ENCODE measurements at regions not wholly inside any gene's neighbourhood (a gene's known extent, or its start where the extent isn't known, plus 50 kb on each side); places are given as distances from the start of the nearest gene placed in this dataset.
"Not testable (repeated sequence)": the region's sequence is repeated elsewhere in the genome, so short reads cannot be mapped to it uniquely, and the experiment has no call there.

DNA sequence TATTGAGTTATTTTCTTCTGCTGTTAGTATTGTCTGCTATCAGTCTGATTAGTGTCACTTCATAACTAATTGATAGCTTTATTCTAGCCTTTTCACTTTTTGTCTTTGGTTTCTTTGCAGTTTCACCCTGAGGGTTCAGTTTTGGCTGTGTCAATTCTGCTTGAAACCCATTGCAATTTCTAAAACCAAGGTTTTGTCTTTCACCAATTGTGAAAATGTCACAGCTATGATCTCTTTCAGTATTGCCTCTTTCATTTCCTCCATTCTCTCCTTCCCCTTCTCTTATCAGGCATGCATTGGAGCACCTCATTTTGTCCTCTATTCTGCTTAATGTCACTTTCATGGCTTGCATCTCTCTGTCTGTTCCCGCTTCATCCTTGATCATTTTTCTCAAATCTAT lies 248.1 kb downstream of the YTHDC2 start:
- H4K20me1 ChIP-seq (ENCODE audit: insufficient read depth, low read length), result no peaks in the 10 kb centered on the region
- H3K79me2 ChIP-seq (ENCODE audit: low read length), result no peaks in the 10 kb centered on the region
- no peaks in the 10 kb centered on the region for H3K4me1 ChIP-seq (ENCODE audit: low read length)
- H3K27ac ChIP-seq (ENCODE audit: low read length), result no peak overlapping the region
- H3K9me3 ChIP-seq (ENCODE audit: insufficient read depth, low read length), result no peaks in the 10 kb centered on the region
- no peak overlapping the region for H3K9ac ChIP-seq (ENCODE audit: low read length)
- TF ChIP-seq, protein P1, sequence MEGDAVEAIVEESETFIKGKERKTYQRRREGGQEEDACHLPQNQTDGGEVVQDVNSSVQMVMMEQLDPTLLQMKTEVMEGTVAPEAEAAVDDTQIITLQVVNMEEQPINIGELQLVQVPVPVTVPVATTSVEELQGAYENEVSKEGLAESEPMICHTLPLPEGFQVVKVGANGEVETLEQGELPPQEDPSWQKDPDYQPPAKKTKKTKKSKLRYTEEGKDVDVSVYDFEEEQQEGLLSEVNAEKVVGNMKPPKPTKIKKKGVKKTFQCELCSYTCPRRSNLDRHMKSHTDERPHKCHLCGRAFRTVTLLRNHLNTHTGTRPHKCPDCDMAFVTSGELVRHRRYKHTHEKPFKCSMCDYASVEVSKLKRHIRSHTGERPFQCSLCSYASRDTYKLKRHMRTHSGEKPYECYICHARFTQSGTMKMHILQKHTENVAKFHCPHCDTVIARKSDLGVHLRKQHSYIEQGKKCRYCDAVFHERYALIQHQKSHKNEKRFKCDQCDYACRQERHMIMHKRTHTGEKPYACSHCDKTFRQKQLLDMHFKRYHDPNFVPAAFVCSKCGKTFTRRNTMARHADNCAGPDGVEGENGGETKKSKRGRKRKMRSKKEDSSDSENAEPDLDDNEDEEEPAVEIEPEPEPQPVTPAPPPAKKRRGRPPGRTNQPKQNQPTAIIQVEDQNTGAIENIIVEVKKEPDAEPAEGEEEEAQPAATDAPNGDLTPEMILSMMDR (IDR thresholded peaks at IDR 0.05; ENCODE audit: low read depth, low read length), result no peak
- no peak for TF ChIP-seq EZH2phosphoT487 (IDR thresholded peaks at IDR 0.05; ENCODE audit: low read depth)
- no peak overlapping the region for H3K4me3 ChIP-seq (ENCODE audit: low read length)
- H3K4me2 ChIP-seq (ENCODE audit: low read length), result no peak overlapping the region
- no peaks in the 10 kb centered on the region for H3K36me3 ChIP-seq (replicated peaks; ENCODE audit: low read depth, low read length)
- H3K27me3 ChIP-seq (ENCODE audit: low read depth, low read length), result no peaks in the 10 kb centered on the region
- no peak overlapping the region for H2AFZ ChIP-seq (ENCODE audit: low read depth, low read length)

DNA sequence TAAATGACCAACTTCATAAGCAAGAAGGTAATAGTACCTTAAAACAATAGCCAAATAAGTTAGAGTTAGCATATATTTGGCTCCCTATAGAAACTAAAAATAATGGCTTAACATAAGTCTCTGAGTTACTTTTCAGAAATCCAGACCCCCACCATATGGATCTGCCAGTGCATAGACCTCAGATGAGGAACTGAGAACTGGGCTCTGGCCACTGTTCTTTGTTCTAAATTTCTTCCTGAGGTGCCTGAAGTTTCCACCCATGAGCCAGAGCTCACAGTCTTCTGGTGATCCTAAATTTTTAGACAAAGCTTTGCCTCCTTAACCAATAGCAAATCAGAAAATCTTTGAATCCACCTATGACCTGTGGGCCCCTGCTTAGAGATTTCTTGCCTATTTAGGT lies 250.9 kb downstream of the YTHDC2 start:
- H3K4me2 ChIP-seq (ENCODE audit: low read length), result no peak overlapping the region
- no peaks in the 10 kb centered on the region for H3K27me3 ChIP-seq (ENCODE audit: low read depth, low read length)
- H2AFZ ChIP-seq (ENCODE audit: low read depth, low read length), result no peak overlapping the region
- H3K9me3 ChIP-seq (ENCODE audit: insufficient read depth, low read length), result no peaks in the 10 kb centered on the region
- TF ChIP-seq, protein P1 (IDR thresholded peaks at IDR 0.05; ENCODE audit: low read depth, low read length), result no peak
- TF ChIP-seq EZH2phosphoT487 (IDR thresholded peaks at IDR 0.05; ENCODE audit: low read depth), result no peak
- no peak overlapping the region for H3K27ac ChIP-seq (ENCODE audit: low read length)
- no peak overlapping the region for H3K9ac ChIP-seq (ENCODE audit: low read length)
- H3K4me3 ChIP-seq (ENCODE audit: low read length), result no peak overlapping the region
- no peaks in the 10 kb centered on the region for H4K20me1 ChIP-seq (ENCODE audit: insufficient read depth, low read length)
- H3K79me2 ChIP-seq (ENCODE audit: low read length), result no peaks in the 10 kb centered on the region
- H3K4me1 ChIP-seq (ENCODE audit: low read length), result no peaks in the 10 kb centered on the region
- H3K36me3 ChIP-seq (replicated peaks; ENCODE audit: low read depth, low read length), result no peaks in the 10 kb centered on the region

DNA sequence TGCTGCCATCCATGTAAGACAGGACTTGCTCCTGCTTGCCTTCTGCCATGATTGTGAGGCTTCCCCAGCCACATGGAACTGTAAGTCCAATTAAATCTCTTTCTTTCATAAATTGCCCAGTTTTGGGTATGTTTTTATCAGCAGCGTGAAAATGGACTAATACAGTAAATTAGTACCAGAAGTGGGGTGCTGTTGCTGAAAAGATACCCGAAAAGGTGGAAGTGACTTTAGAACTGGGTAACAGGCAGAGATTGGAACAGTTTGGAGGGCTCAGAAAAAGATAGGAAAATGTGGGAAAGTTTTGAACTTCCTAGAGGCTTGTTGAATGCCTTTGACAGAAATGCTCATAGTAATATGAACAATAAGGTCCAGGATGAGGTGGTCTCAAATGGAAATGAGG lies 253.3 kb downstream of the YTHDC2 start:
- H2AFZ ChIP-seq (ENCODE audit: low read depth, low read length); H3K4me1 ChIP-seq (ENCODE audit: low read length); H3K9me3 ChIP-seq (ENCODE audit: insufficient read depth, low read length); H3K27me3 ChIP-seq (ENCODE audit: low read depth, low read length); H4K20me1 ChIP-seq (ENCODE audit: insufficient read depth, low read length); H3K4me2 ChIP-seq (ENCODE audit: low read length); H3K9ac ChIP-seq (ENCODE audit: low read length); H3K4me3 ChIP-seq (ENCODE audit: low read length); H3K79me2 ChIP-seq (ENCODE audit: low read length); H3K36me3 ChIP-seq (replicated peaks; ENCODE audit: low read depth, low read length); H3K27ac ChIP-seq (ENCODE audit: low read length): not testable (repeated sequence)

DNA sequence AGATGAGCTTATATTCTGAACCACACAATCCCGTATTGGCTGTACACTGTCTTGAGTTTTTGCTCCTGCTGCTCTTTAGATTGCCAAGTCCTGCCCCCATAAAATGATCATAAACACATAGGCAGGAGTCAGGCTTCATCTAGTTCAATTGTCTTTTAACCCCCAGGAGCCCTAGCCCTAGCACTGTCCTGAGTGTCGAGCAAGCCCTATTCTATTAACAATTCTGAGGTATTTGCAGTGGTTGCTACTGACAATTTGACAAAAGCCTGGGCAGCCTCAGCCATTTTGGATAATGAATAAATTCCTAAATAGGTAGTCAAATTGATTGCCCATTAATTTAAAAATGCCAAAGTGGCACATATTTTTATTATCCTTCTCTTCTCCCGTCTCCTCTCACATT lies 257.2 kb downstream of the YTHDC2 start:
- Histone ChIP-seq H3K36me3 (replicated peaks; ENCODE audit: low read depth, low read length) (no peaks in the 10 kb centered on the region), H3K4me3 (ENCODE audit: low read length) (no peak overlapping the region), H4K20me1 (ENCODE audit: insufficient read depth, low read length) (no peaks in the 10 kb centered on the region), H3K4me1 (ENCODE audit: low read length) (peaks cover 6% of the 10 kb centered on the region), H3K9me3 (ENCODE audit: insufficient read depth, low read length) (no peaks in the 10 kb centered on the region), H3K9ac (ENCODE audit: low read length) (no peak overlapping the region), H3K27ac (ENCODE audit: low read length) (no peak overlapping the region), H3K4me2 (ENCODE audit: low read length) (no peak overlapping the region), H3K79me2 (ENCODE audit: low read length) (no peaks in the 10 kb centered on the region), H2AFZ (ENCODE audit: low read depth, low read length) (no peak overlapping the region), H3K27me3 (ENCODE audit: low read depth, low read length) (no peaks in the 10 kb centered on the region)
- TF ChIP-seq, protein P1 (IDR thresholded peaks at IDR 0.05; ENCODE audit: low read depth, low read length), result no peak
- no peak for TF ChIP-seq EZH2phosphoT487 (IDR thresholded peaks at IDR 0.05; ENCODE audit: low read depth)

DNA sequence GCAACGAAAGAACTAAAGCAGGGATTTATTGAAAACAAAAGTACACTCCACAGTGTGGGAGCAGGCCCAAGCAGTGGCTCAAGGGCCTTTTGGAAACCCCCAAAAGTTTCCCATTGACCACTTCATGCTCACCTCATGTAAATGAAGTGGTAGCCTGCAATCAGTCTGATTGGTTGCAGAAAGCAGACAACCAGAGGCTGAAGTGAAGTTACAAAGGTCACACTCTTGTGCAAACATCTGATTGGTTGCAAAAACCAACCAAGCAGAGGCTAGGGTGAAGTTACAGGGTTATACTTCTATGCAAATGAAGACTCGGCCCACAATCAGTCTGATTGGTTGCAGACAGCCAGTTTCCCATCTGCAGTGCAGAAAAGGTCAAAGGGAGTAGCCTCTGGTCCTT lies 258.0 kb downstream of the YTHDC2 start:
- no peak overlapping the region for H2AFZ ChIP-seq (ENCODE audit: low read depth, low read length)
- H3K79me2 ChIP-seq (ENCODE audit: low read length), result no peaks in the 10 kb centered on the region
- H4K20me1 ChIP-seq (ENCODE audit: insufficient read depth, low read length), result no peaks in the 10 kb centered on the region
- H3K27ac ChIP-seq (ENCODE audit: low read length), result no peak overlapping the region
- H3K4me3 ChIP-seq (ENCODE audit: low read length), result no peak overlapping the region
- no peaks in the 10 kb centered on the region for H3K36me3 ChIP-seq (replicated peaks; ENCODE audit: low read depth, low read length)
- no peak overlapping the region for H3K9ac ChIP-seq (ENCODE audit: low read length)
- no peaks in the 10 kb centered on the region for H3K27me3 ChIP-seq (ENCODE audit: low read depth, low read length)
- TF ChIP-seq EZH2phosphoT487 (IDR thresholded peaks at IDR 0.05; ENCODE audit: low read depth), result no peak
- TF ChIP-seq, protein P1 (IDR thresholded peaks at IDR 0.05; ENCODE audit: low read depth, low read length), result no peak
- no peaks in the 10 kb centered on the region for H3K9me3 ChIP-seq (ENCODE audit: insufficient read depth, low read length)
- H3K4me1 ChIP-seq (ENCODE audit: low read length), result peaks cover 6% of the 10 kb centered on the region
- H3K4me2 ChIP-seq (ENCODE audit: low read length), result no peak overlapping the region
